ENCODE measurements at regions not wholly inside any gene's neighbourhood (a gene's known extent, or its start where the extent isn't known, plus 50 kb on each side); places are given as distances from the start of the nearest gene placed in this dataset.

GRCh38 chr6:6434151-6434550 is 113.7 kb upstream of the F13A1 start:
- TF ChIP-seq CTCF (IDR thresholded peaks at IDR 0.05): no peak
- TF ChIP-seq POLR2A (IDR thresholded peaks at IDR 0.05): no peak
